ENCODE measurements at regions not wholly inside any gene's neighbourhood (a gene's known extent, or its start where the extent isn't known, plus 50 kb on each side); places are given as distances from the start of the nearest gene placed in this dataset.

- DNase-seq: peak; percentile 8
Observed at GRCh38 chr15:97200161-97200560, 760.3 kb upstream of the ARRDC4 start.

DNA sequence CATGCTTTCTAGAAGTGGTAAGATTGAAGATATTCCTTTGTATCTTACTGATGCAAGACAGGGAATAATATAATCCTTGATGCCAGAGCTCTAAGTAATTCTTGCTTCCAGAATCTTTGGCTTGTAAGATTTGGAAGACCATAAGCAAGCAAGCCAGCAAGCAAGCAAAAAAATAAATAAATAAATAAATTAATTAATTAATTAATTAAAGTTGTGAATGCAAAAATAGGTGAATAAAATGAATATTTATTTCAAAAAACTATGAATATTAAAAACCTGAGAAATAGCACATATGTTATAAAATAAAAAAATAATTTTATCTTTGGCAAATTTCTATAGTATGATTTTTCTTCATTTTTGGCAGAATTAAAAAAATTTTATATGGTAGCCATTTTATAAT lies 750.2 kb upstream of the ARRDC4 start:
- DNase-seq: no peak

DNA sequence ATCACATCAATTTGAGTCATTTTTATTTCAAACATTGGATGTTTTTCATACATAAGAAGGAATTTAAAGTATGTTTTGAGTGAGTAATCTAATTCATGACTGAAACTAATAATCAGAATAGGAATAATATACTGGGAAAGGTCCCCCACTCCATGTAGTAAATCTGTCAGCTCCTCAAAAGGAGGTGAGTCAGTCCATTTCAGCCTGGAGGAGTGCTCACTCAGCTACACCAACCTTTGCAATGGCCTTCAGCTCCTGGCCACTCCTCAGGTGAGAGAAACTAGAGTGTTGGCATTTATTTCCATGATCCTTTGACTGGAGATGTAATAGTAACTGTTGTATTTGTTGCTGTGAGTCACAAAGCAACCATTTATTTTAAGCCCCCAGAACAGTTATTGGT lies 744.9 kb upstream of the ARRDC4 start:
- DNase-seq: no peak

DNA sequence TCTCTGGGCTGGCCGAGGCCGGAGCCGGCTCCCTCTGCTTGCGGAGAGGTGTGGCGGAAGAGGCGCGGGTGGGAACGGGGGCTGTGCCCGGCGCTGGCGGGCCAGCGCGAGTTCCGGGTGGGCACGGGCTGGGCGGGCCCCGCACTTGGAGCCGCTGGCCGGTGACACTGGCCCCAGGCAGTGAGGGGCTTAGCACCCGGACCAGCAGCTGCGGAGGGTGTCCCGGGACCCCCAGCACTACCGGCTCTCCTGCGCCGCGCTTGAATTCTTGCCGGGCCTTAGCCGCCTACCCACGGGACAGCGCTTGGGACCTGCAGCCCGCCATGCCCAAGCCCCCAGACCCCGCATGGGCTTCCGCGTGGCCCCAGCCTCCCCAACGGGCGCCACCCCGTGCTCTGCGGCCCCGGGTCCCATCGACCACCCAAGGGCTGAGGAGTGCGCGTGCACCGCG lies 736.3 kb upstream of the ARRDC4 start:
- DNase-seq: no peak

- peak; percentile 74 for DNase-seq
Observed at GRCh38 chr15:97234851-97235610, 725.5 kb upstream of the ARRDC4 start.

GRCh38 chr15:97235611-97235985 lies 724.9 kb upstream of the ARRDC4 start:
- peak; percentile 71 for DNase-seq

GRCh38 chr15:97236140-97236539 lies 724.4 kb upstream of the ARRDC4 start:
- DNase-seq: no peak

DNA sequence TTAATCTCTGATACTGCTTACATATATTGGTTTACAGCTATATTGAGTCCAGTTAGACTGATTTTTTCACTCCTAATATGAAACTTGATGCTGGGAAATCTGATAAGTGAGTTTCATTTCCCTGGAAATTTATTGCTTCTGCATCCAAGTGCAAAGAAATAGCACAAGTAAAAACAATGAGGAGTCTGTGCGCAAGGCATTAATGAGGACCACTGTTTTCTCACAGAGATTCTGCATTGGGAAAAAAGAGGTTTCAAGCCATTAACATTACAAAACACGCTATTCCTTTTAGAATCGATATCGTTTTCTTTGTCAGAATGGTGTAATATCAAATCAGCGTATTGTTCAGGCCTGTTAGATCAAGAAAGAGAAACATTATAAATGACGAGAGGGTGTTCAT lies 723.3 kb upstream of the ARRDC4 start:
- DNase-seq: no peak

DNA sequence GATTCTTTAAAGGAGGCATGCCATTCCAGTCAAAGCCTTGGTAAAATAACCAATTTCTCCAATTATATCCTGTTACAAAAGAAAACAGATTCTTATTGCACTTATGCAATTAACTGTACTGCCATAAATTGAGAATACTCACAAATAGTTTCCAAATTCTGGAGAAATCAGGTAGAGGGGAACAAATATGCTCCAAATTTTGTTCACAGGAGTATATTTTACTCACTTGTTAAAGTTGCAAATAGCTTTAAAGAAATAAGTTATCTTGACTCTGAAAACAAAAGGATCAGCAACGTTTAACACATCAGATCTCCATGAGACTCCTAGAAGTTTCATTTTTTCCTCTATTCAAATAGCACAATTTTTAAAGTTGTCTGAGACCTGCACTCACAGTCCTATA lies 712.1 kb upstream of the ARRDC4 start:
- DNase-seq: peak; percentile 4

DNA sequence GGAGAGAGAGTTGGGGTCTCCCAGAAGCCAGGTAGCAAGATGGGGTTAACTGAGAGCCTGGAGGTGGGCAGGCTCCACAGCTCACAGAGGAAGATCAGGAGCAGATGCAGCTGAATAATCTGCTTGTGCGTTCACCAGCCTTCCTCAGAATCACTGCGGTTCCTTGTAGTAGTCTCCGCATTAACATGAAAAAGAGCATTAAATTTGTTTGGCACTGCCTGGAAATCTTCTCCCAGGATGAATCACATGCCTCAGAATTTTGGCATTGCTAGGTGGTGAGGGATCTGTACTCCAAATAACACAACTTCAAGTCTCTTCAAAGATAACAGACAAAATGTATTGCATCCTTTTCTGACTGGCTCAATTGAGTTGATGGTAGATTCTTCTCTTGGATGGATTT lies 700.6 kb upstream of the ARRDC4 start:
- DNase-seq: no peak

- DNase-seq: no peak
Observed at GRCh38 chr15:97301166-97301565, 659.3 kb upstream of the ARRDC4 start.

DNA sequence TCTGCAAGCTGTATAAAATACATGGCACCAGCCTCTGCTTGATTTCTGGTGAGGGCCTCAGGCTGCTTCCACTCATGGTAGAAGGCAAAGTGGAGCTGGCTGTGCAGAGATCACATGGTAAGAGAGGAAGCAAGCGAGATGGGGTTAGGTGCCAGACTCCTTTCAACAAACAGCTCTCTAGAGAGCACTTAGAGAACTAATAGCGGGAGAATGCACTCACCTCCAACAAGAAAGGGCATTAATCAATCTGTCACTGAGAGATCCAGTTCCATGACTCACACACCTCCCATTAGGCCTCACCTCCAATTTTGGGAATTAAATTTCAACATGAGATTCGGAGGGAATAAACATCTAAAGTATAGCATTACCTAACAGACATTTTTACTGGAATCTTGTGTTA lies 644.1 kb upstream of the ARRDC4 start:
- DNase-seq: no peak

GRCh38 chr15:97317163-97317562 lies 643.3 kb upstream of the ARRDC4 start:
- DNase-seq: no peak

DNA sequence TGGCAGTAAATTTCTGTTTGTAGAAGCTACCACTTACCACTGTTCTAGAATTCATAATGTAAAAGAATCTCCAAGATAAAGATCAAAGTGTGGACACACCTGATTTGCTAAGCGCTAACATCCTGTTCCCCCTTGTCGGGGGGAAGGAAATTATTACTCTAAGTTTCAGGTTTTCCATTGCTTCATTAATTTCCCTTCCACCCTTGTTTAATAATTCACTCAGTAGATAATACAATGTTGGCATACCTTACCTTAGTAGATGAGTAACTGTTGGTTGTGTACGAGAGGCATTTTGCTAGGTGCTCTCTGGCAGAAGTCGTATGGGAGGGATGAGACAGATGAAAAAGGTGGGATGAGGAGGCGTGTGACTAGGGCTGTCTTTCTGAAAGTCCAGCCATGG lies 641.2 kb upstream of the ARRDC4 start:
- DNase-seq: no peak

DNA sequence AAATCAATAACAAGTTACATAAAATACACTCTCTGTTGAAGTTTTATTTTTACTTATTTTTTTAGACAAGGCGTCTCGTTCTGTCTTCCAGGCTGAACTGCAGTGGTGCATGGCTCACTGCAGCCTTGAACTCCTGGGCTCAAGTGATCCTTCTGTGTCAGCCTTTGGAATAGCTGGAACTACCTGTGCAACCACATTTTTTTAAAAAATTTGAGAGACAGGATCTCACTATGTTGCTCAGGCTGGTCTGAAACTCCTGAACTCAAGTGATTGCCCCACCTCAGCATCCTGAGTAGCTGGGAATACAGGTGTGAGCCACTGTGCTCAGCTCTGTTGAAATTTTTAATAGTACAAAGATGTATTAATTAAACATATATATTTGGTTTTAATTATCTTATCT lies 614.3 kb upstream of the ARRDC4 start:
- DNase-seq: no peak

DNA sequence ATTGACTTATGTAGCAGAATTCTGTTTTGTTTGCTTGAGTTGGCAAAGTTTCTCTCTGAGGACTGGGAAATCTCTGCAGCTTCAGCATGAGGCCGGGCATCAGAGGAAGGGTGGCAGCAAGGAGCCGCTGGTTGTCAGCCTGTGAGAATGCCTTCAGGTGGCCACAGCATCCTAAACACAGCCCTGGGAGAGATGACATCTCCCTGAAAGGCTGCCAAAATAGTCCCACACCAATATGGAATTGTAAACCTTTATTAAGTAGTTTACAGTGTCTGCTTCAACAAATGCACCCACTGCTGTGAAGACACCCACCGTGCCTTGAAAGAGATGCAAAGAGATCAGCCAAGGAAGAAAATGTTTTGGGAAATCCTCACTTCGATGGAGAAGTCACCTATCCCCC lies 609.7 kb upstream of the ARRDC4 start:
- DNase-seq: no peak

- no peak for DNase-seq
Observed at GRCh38 chr15:97383516-97383915, 577.0 kb upstream of the ARRDC4 start.

GRCh38 chr15:97386940-97387339 lies 573.6 kb upstream of the ARRDC4 start:
- no peak for DNase-seq

- no peak for DNase-seq
Observed at GRCh38 chr15:97401195-97401594, 559.3 kb upstream of the ARRDC4 start.

DNA sequence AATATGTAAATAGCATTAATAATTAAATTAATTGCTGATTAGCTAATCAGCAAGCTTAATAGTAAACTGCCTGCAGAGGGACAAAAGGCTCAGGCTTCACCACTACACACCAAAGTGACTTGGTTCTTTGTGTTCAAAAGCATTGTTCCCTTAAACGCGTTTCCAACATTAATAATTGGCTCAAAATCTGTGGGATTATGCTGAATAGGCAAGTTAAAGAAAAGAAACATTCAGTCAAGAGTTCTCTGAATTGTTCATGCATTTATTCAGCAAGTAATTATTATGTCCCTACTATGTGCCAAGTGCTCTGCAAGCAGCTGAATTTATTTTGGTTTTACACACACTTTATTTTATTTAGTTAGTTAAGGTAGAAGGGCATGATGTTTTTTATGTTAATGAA lies 558.5 kb upstream of the ARRDC4 start:
- no peak for DNase-seq

GRCh38 chr15:97406841-97407240 lies 553.7 kb upstream of the ARRDC4 start:
- DNase-seq: no peak

- no peak for DNase-seq
Observed at GRCh38 chr15:97410897-97411575, 549.5 kb upstream of the ARRDC4 start.

GRCh38 chr15:97420130-97420529 lies 540.4 kb upstream of the ARRDC4 start:
- DNase-seq: no peak

GRCh38 chr15:97425596-97425995 lies 534.9 kb upstream of the ARRDC4 start:
- peak; percentile 4 for DNase-seq

- DNase-seq: no peak
Observed at GRCh38 chr15:97443101-97443500, 517.4 kb upstream of the ARRDC4 start.
